ENCODE measurements at regions not wholly inside any gene's neighbourhood (a gene's known extent, or its start where the extent isn't known, plus 50 kb on each side); places are given as distances from the start of the nearest gene placed in this dataset.

DNA sequence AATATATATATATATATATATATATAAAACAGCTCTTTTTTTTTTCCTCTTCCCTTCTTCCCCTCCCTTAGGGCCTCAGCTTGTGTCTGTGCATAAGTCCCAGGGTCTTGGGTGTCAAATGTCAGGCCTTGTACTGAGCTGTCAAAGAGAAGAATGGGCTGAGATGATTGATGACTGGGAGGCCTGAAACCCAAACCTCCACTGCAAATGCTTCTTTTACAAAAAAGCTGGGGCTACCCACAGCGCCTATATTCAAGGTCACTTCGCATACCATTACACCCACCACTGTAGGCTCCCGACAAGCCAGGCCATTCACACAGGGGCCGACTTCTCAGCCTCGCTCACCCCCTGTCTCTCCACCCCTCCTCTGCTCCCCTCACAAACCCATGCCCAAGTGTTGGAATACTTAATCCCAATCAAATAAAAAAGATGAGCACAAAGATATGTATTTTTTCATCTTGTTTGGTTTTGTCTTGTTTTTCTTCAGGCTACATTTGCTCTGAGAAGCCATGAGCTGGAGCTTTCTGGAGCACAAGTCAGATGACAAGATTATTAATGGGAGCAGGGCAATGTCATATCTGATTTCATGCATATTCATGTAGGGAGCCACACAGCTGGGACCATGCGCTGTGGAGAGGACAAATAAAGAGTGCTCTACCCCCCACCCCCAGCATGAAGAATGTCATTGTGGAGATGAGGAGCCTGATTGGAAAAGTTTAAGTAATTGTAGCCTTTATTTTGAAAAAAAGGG lies 614.4 kb upstream of the NR2F2 start:
- TF ChIP-seq POLR2A (IDR thresholded peaks at IDR 0.05) = no peak
- TF ChIP-seq POLR2AphosphoS5 (IDR thresholded peaks at IDR 0.05) = no peak
- TF ChIP-seq, protein P1, sequence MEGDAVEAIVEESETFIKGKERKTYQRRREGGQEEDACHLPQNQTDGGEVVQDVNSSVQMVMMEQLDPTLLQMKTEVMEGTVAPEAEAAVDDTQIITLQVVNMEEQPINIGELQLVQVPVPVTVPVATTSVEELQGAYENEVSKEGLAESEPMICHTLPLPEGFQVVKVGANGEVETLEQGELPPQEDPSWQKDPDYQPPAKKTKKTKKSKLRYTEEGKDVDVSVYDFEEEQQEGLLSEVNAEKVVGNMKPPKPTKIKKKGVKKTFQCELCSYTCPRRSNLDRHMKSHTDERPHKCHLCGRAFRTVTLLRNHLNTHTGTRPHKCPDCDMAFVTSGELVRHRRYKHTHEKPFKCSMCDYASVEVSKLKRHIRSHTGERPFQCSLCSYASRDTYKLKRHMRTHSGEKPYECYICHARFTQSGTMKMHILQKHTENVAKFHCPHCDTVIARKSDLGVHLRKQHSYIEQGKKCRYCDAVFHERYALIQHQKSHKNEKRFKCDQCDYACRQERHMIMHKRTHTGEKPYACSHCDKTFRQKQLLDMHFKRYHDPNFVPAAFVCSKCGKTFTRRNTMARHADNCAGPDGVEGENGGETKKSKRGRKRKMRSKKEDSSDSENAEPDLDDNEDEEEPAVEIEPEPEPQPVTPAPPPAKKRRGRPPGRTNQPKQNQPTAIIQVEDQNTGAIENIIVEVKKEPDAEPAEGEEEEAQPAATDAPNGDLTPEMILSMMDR (IDR thresholded peaks at IDR 0.05) = no peak
- TF ChIP-seq EP300 (IDR thresholded peaks at IDR 0.05) = no peak

All from suprapubic skin (tissue), 4 donors.